Adrenal gland (tissue), 9 donors: ENCODE measurements at regions not wholly inside any gene's neighbourhood (a gene's known extent, or its start where the extent isn't known, plus 50 kb on each side); places are given as distances from the start of the nearest gene placed in this dataset.

Source experiments
- DNase-seq, 7 donors: peaks; one replicate each; pipeline ENCODE4 v3.0.0-alpha.2; 2019 to 2020
- H3K27ac ChIP-seq, 5 donors: fragments of 200-600 bp; sonication (generic) in 4 of 5; 1 replicate in 3 of 5; 2 replicates in 2 of 5; pipeline versions ENCODE4 v1.5.1 to v1.8.0; 2016 to 2020; ENCODE audit warnings: mild to moderate bottlenecking in 1 of 5
- H3K27me3 ChIP-seq: fragments of 200-600 bp; 2 replicates; pipeline ENCODE4 v1.8.0; 2021
- H3K36me3 ChIP-seq, 2 donors: fragments of 200-600 bp; replicated peaks in 1 of 2; 1 replicate in 1 of 2; 2 replicates in 1 of 2; pipeline versions ENCODE4 v1.5.1 to v1.8.0; 2018 to 2022
- H3K4me1 ChIP-seq, 2 donors: fragments of 200-600 bp; replicated peaks in 1 of 2; 1 replicate in 1 of 2; 2 replicates in 1 of 2; pipeline versions ENCODE4 v1.5.1 to v1.8.0; 2018 to 2021
- H3K4me3 ChIP-seq, 4 donors: fragments of 200-600 bp; sonication (generic) in 3 of 4; one replicate each; pipeline ENCODE4 v1.5.1; 2016 to 2018
- H3K9me3 ChIP-seq, 3 donors: fragments of 200-600 bp; sonication (generic) in 1 of 3; replicated peaks in 1 of 3; 1 replicate in 2 of 3; 2 replicates in 1 of 3; pipeline versions ENCODE4 v1.5.1 to v1.8.0; 2016 to 2021
- CTCF ChIP-seq, 6 experiments: fragments of 450-650 bp in 4 of 6; fragments of 200-600 bp in 2 of 6; sonication (generic) in 1 of 6; IDR thresholded peaks; 1 replicate in 5 of 6; 2 replicates in 1 of 6; pipeline versions ENCODE4 v1.5.1 to v1.8.0; 2016 to 2021; ENCODE audit warnings: antibody characterized with exemption in 6 of 6, mild to moderate bottlenecking in 2 of 6, moderate library complexity in 1 of 6
- POLR2A ChIP-seq, 2 donors: fragments of 450-650 bp; IDR thresholded peaks; one replicate each; pipeline ENCODE4 v1.6.1; 2017; ENCODE audit warnings: antibody characterized with exemption in 2 of 2, mild to moderate bottlenecking in 2 of 2, moderate library complexity in 1 of 2
- WGBS, 4 donors: extraction: QIAGEN DNeasy Blood & Tissue Kit in 2 of 4; methylation state at CpG; one replicate each; pipeline versions ENCODE4 v1.1.5 to v1.1.7; 2013 to 2017; 5-methylcytosine and 5-hydroxymethylcytosine counted together
- intact Hi-C, 2 donors: fragments of 100-400 bp; cut with DNase I; formaldehyde crosslinking; loops; one replicate each; pipeline versions ENCODE4 v1.14.1 to v1.15.0; 2022 to 2023
- donor health status: healthy with polysubstance abuse.
- donor health status: Bipolar disorder and iron deficiency.
- donor health status: DM: yes; HTN: yes; CAD: no.
- donor health status: DM: no; HTN: no; CAD: no.
- donor health status: DM: no; HTN: no; CAD: no.

- Histone ChIP-seq H3K9me3 (no peaks in the 10 kb centered on the region), H3K4me3 (no peak overlapping the region), H3K36me3 (no peaks in the 10 kb centered on the region), H3K27me3 (no peaks in the 10 kb centered on the region), H3K4me1 (no peaks in the 10 kb centered on the region), H3K27ac (no peak overlapping the region)
- no peak for DNase-seq
- intact Hi-C loops, result no loop called here
- TF ChIP-seq CTCF (IDR thresholded peaks at IDR 0.05) (no peak), POLR2A (IDR thresholded peaks at IDR 0.05) (no peak)
Observed at GRCh38 chr5:30736669-30737068, 456.8 kb upstream of the CDH6 start.

- intact Hi-C loops, result no loop called here
- TF ChIP-seq POLR2A (IDR thresholded peaks at IDR 0.05) (no peak), CTCF (IDR thresholded peaks at IDR 0.05) (no peak)
- H3K27ac ChIP-seq, result no peak overlapping the region
- H3K36me3 ChIP-seq, result no peaks in the 10 kb centered on the region
- WGBS, 4 donors, result 70 to 82% (median 75%) methylated on average over 4 of the region's 4 CpGs
- no peaks in the 10 kb centered on the region for H3K9me3 ChIP-seq
- no peaks in the 10 kb centered on the region for H3K4me1 ChIP-seq
- DNase-seq, result no peak
- no peaks in the 10 kb centered on the region for H3K27me3 ChIP-seq
- no peak overlapping the region for H3K4me3 ChIP-seq
Observed at GRCh38 chr5:30734118-30734517, 459.4 kb upstream of the CDH6 start.

GRCh38 chr5:30725073-30725472, 468.4 kb upstream of the CDH6 start:
- Histone ChIP-seq H3K4me1 (no peaks in the 10 kb centered on the region), H3K9me3 (no peaks in the 10 kb centered on the region), H3K36me3 (no peaks in the 10 kb centered on the region), H3K27me3 (no peaks in the 10 kb centered on the region), H3K4me3 (no peak overlapping the region), H3K27ac (no peak overlapping the region)
- 49 to 62% (median 57%) methylated on average over 1 of the region's 1 CpG for WGBS, 4 donors
- TF ChIP-seq POLR2A (IDR thresholded peaks at IDR 0.05), result no peak
- no peak for TF ChIP-seq CTCF (IDR thresholded peaks at IDR 0.05)
- no peak for DNase-seq
- intact Hi-C loops, result no loop called here

GRCh38 chr5:30698217-30698616, 495.3 kb upstream of the CDH6 start:
- Histone ChIP-seq H3K4me1 (no peaks in the 10 kb centered on the region), H3K9me3 (no peaks in the 10 kb centered on the region), H3K36me3 (no peaks in the 10 kb centered on the region), H3K27ac (no peak overlapping the region), H3K27me3 (no peaks in the 10 kb centered on the region), H3K4me3 (no peak overlapping the region)
- TF ChIP-seq CTCF (IDR thresholded peaks at IDR 0.05), result no peak
- no peak for TF ChIP-seq POLR2A (IDR thresholded peaks at IDR 0.05)
- 81 to 91% (median 87%) methylated on average over 4 of the region's 4 CpGs for WGBS, 4 donors
- intact Hi-C loops, result no loop called here
- no peak for DNase-seq
